Activated naive CD8-positive, alpha-beta T cell treated with anti-CD3 and anti-CD28 coated beads for 36 hours (primary cell): ENCODE measurements at regions not wholly inside any gene's neighbourhood (a gene's known extent, or its start where the extent isn't known, plus 50 kb on each side); places are given as distances from the start of the nearest gene placed in this dataset.
A peak's percentile ranks its signal among the peaks of the same experiment; 100 is the strongest.
"Not testable (repeated sequence)": the region's sequence is repeated elsewhere in the genome, so short reads cannot be mapped to it uniquely, and the experiment has no call there.

Experiments used
- DNase-seq: peaks from one replicate; pipeline ENCODE4 v3.0.0; 2021
- H3K27ac Mint-ChIP-seq: one replicate; pipeline ENCODE4 v1.8.0; 2022; ENCODE audit warnings: mild to moderate bottlenecking, moderate library complexity, mixed read lengths
- H3K27me3 Mint-ChIP-seq: one replicate; pipeline ENCODE4 v1.8.0; 2022; ENCODE audit warnings: mild to moderate bottlenecking, mixed read lengths
- H3K36me3 Mint-ChIP-seq: one replicate; pipeline ENCODE4 v1.8.0; 2021; ENCODE audit warnings: mild to moderate bottlenecking, mixed read lengths
- H3K4me1 Mint-ChIP-seq: one replicate; pipeline ENCODE4 v1.8.0; 2021; ENCODE audit warnings: mixed read lengths
- H3K4me3 Mint-ChIP-seq: one replicate; pipeline ENCODE4 v1.8.0; 2022; ENCODE audit warnings: mild to moderate bottlenecking, moderate library complexity, mixed read lengths
- H3K9me3 Mint-ChIP-seq: one replicate; pipeline ENCODE4 v1.8.0; 2022; ENCODE audit warnings: mixed read lengths

- Mint-ChIP-seq H3K4me3 (no peak overlapping the region), H3K27ac (no peak overlapping the region)
Observed at GRCh38 chr1:143553627-143554026, 418.2 kb downstream of the FAM72C start.

GRCh38 chr1:143504703-143505102, 467.1 kb downstream of the FAM72C start:
- Mint-ChIP-seq H3K27me3 (peaks cover 24% of the 10 kb centered on the region), H3K9me3 (peaks cover 23% of the 10 kb centered on the region), H3K36me3 (peaks cover 17% of the 10 kb centered on the region)
- not testable (repeated sequence) for DNase-seq, H3K4me3 Mint-ChIP-seq, H3K4me1 Mint-ChIP-seq, H3K27ac Mint-ChIP-seq

More at GRCh38 chr1:143553627-143554026, 418.2 kb downstream of the FAM72C start:
- H3K27me3 Mint-ChIP-seq: peaks cover 5% of the 10 kb centered on the region
- DNase-seq: no peak
- H3K36me3 Mint-ChIP-seq: no peaks in the 10 kb centered on the region
- no peaks in the 10 kb centered on the region for H3K4me1 Mint-ChIP-seq
- peaks cover 3% of the 10 kb centered on the region for H3K9me3 Mint-ChIP-seq

GRCh38 chr1:143504080-143504479, 467.7 kb downstream of the FAM72C start:
- not testable (repeated sequence) for H3K27ac Mint-ChIP-seq, H3K4me1 Mint-ChIP-seq, DNase-seq, H3K4me3 Mint-ChIP-seq
- H3K27me3 Mint-ChIP-seq: peaks cover 24% of the 10 kb centered on the region
- H3K36me3 Mint-ChIP-seq: peaks cover 17% of the 10 kb centered on the region
- peaks cover 23% of the 10 kb centered on the region for H3K9me3 Mint-ChIP-seq

- DNase-seq, H3K4me1 Mint-ChIP-seq, H3K4me3 Mint-ChIP-seq: not testable (repeated sequence)
- peaks cover 23% of the 10 kb centered on the region for H3K9me3 Mint-ChIP-seq
- H3K27ac Mint-ChIP-seq: peak overlapping the region; percentile 46
- H3K27me3 Mint-ChIP-seq: peaks cover 24% of the 10 kb centered on the region
- peaks cover 17% of the 10 kb centered on the region for H3K36me3 Mint-ChIP-seq
Observed at GRCh38 chr1:143503048-143503447, 468.7 kb downstream of the FAM72C start.

GRCh38 chr1:143502038-143502437, 469.7 kb downstream of the FAM72C start:
- peaks cover 24% of the 10 kb centered on the region for H3K27me3 Mint-ChIP-seq
- H3K4me1 Mint-ChIP-seq, DNase-seq, H3K4me3 Mint-ChIP-seq: not testable (repeated sequence)
- H3K27ac Mint-ChIP-seq: peak overlapping the region; percentile 9
- peaks cover 17% of the 10 kb centered on the region for H3K36me3 Mint-ChIP-seq
- H3K9me3 Mint-ChIP-seq: peaks cover 23% of the 10 kb centered on the region

GRCh38 chr1:143498059-143498749, 473.6 kb downstream of the FAM72C start:
- not testable (repeated sequence) for H3K4me3 Mint-ChIP-seq, H3K4me1 Mint-ChIP-seq, DNase-seq, H3K27ac Mint-ChIP-seq
- peaks cover 11% of the 10 kb centered on the region for H3K9me3 Mint-ChIP-seq
- H3K27me3 Mint-ChIP-seq: peaks cover 18% of the 10 kb centered on the region
- peaks cover 12% of the 10 kb centered on the region for H3K36me3 Mint-ChIP-seq

GRCh38 chr1:143497374-143497747, 474.4 kb downstream of the FAM72C start:
- Mint-ChIP-seq H3K27me3 (peaks cover 10% of the 10 kb centered on the region), H3K4me3 (no peak overlapping the region), H3K4me1 (no peaks in the 10 kb centered on the region), H3K9me3 (peaks cover 4% of the 10 kb centered on the region), H3K27ac (no peak overlapping the region), H3K36me3 (peaks cover 5% of the 10 kb centered on the region)
- DNase-seq: no peak

- DNase-seq, H3K27ac Mint-ChIP-seq, H3K4me1 Mint-ChIP-seq, H3K27me3 Mint-ChIP-seq, H3K36me3 Mint-ChIP-seq, H3K4me3 Mint-ChIP-seq, H3K9me3 Mint-ChIP-seq: not testable (repeated sequence)
Observed at GRCh38 chr1:143496526-143497373, 475.0 kb downstream of the FAM72C start.
